ENCODE measurements at regions not wholly inside any gene's neighbourhood (a gene's known extent, or its start where the extent isn't known, plus 50 kb on each side); places are given as distances from the start of the nearest gene placed in this dataset.
"Not testable (repeated sequence)": the region's sequence is repeated elsewhere in the genome, so short reads cannot be mapped to it uniquely, and the experiment has no call there.

- Histone ChIP-seq H3K4me3 (ENCODE audit: insufficient read depth, low read length) (no peak overlapping the region), H4K20me1 (ENCODE audit: insufficient read depth, low read length) (no peaks in the 10 kb centered on the region), H2AFZ (ENCODE audit: low read length) (no peak overlapping the region), H3K9me3 (ENCODE audit: low read depth, low read length) (no peaks in the 10 kb centered on the region), H3K79me2 (ENCODE audit: insufficient read depth, low read length) (no peaks in the 10 kb centered on the region), H3K27ac (ENCODE audit: low read depth, low read length) (no peak overlapping the region), H3K36me3 (ENCODE audit: insufficient read depth, low read length) (no peaks in the 10 kb centered on the region), H3K4me1 (ENCODE audit: insufficient read depth, low read length) (no peaks in the 10 kb centered on the region), H3K27me3 (ENCODE audit: insufficient read depth, low read length) (no peaks in the 10 kb centered on the region), H3K4me2 (ENCODE audit: insufficient read depth, low read length) (no peak overlapping the region)
- no peak for TF ChIP-seq CTCF (IDR thresholded peaks at IDR 0.05; ENCODE audit: extremely low read depth, low read depth, low read length)
- no peak for DNase-seq (ENCODE audit: insufficient read length, low spot score, missing footprints)
Observed at GRCh38 chr3:144957398-144958101, 985.9 kb downstream of the DIPK2A start.

- H3K79me2 ChIP-seq (ENCODE audit: insufficient read depth, low read length), result no peaks in the 10 kb centered on the region
- no peak for TF ChIP-seq CTCF (IDR thresholded peaks at IDR 0.05; ENCODE audit: extremely low read depth, low read depth, low read length)
- H4K20me1 ChIP-seq (ENCODE audit: insufficient read depth, low read length), result no peaks in the 10 kb centered on the region
- H2AFZ ChIP-seq (ENCODE audit: low read length), result no peak overlapping the region
- H3K36me3 ChIP-seq (ENCODE audit: insufficient read depth, low read length), result no peaks in the 10 kb centered on the region
- no peak overlapping the region for H3K4me3 ChIP-seq (ENCODE audit: insufficient read depth, low read length)
- no peaks in the 10 kb centered on the region for H3K4me1 ChIP-seq (ENCODE audit: insufficient read depth, low read length)
- DNase-seq (ENCODE audit: insufficient read length, low spot score, missing footprints), result no peak
- H3K27me3 ChIP-seq (ENCODE audit: insufficient read depth, low read length), result no peaks in the 10 kb centered on the region
- no peak overlapping the region for H3K27ac ChIP-seq (ENCODE audit: low read depth, low read length)
- no peaks in the 10 kb centered on the region for H3K9me3 ChIP-seq (ENCODE audit: low read depth, low read length)
- no peak overlapping the region for H3K4me2 ChIP-seq (ENCODE audit: insufficient read depth, low read length)
Observed at GRCh38 chr3:144963810-144964209, 992.2 kb downstream of the DIPK2A start.

- TF ChIP-seq CTCF (IDR thresholded peaks at IDR 0.05; ENCODE audit: extremely low read depth, low read depth, low read length), result no peak
- H3K4me2 ChIP-seq (ENCODE audit: insufficient read depth, low read length), result no peak overlapping the region
Observed at GRCh38 chr3:144966560-144966959, 994.9 kb downstream of the DIPK2A start.

GRCh38 chr3:144968750-144969350 lies 997.2 kb downstream of the DIPK2A start:
- Histone ChIP-seq H2AFZ (ENCODE audit: low read length) (no peak overlapping the region), H3K4me1 (ENCODE audit: insufficient read depth, low read length) (no peaks in the 10 kb centered on the region)
- TF ChIP-seq CTCF (IDR thresholded peaks at IDR 0.05; ENCODE audit: extremely low read depth, low read depth, low read length), result no peak

More at GRCh38 chr3:144966560-144966959, 994.9 kb downstream of the DIPK2A start:
- no peaks in the 10 kb centered on the region for H3K36me3 ChIP-seq (ENCODE audit: insufficient read depth, low read length)
- no peak overlapping the region for H2AFZ ChIP-seq (ENCODE audit: low read length)
- DNase-seq (ENCODE audit: insufficient read length, low spot score, missing footprints), result no peak
- H3K4me3 ChIP-seq (ENCODE audit: insufficient read depth, low read length), result no peak overlapping the region
- no peaks in the 10 kb centered on the region for H3K4me1 ChIP-seq (ENCODE audit: insufficient read depth, low read length)
- H3K9me3 ChIP-seq (ENCODE audit: low read depth, low read length), result no peaks in the 10 kb centered on the region
- no peak overlapping the region for H3K27ac ChIP-seq (ENCODE audit: low read depth, low read length)
- no peaks in the 10 kb centered on the region for H3K79me2 ChIP-seq (ENCODE audit: insufficient read depth, low read length)
- no peaks in the 10 kb centered on the region for H4K20me1 ChIP-seq (ENCODE audit: insufficient read depth, low read length)
- H3K27me3 ChIP-seq (ENCODE audit: insufficient read depth, low read length), result no peaks in the 10 kb centered on the region

GRCh38 chr3:144984481-144984880 lies 1012.9 kb downstream of the DIPK2A start:
- not testable (repeated sequence) for H4K20me1 ChIP-seq (ENCODE audit: insufficient read depth, low read length); H3K79me2 ChIP-seq (ENCODE audit: insufficient read depth, low read length); H3K27me3 ChIP-seq (ENCODE audit: insufficient read depth, low read length); H3K36me3 ChIP-seq (ENCODE audit: insufficient read depth, low read length); H3K4me3 ChIP-seq (ENCODE audit: insufficient read depth, low read length); H3K4me1 ChIP-seq (ENCODE audit: insufficient read depth, low read length); H3K27ac ChIP-seq (ENCODE audit: low read depth, low read length); H2AFZ ChIP-seq (ENCODE audit: low read length); H3K4me2 ChIP-seq (ENCODE audit: insufficient read depth, low read length); DNase-seq (ENCODE audit: insufficient read length, low spot score, missing footprints); H3K9me3 ChIP-seq (ENCODE audit: low read depth, low read length)

More at GRCh38 chr3:144968750-144969350, 997.2 kb downstream of the DIPK2A start:
- Histone ChIP-seq H3K36me3 (ENCODE audit: insufficient read depth, low read length) (no peaks in the 10 kb centered on the region), H3K79me2 (ENCODE audit: insufficient read depth, low read length) (no peaks in the 10 kb centered on the region), H3K4me2 (ENCODE audit: insufficient read depth, low read length) (no peak overlapping the region), H4K20me1 (ENCODE audit: insufficient read depth, low read length) (no peaks in the 10 kb centered on the region), H3K27ac (ENCODE audit: low read depth, low read length) (no peak overlapping the region), H3K9me3 (ENCODE audit: low read depth, low read length) (no peaks in the 10 kb centered on the region), H3K4me3 (ENCODE audit: insufficient read depth, low read length) (no peak overlapping the region), H3K27me3 (ENCODE audit: insufficient read depth, low read length) (no peaks in the 10 kb centered on the region)
- no peak for DNase-seq (ENCODE audit: insufficient read length, low spot score, missing footprints)

All from osteoblast (primary cell).